ENCODE measurements at regions not wholly inside any gene's neighbourhood (a gene's known extent, or its start where the extent isn't known, plus 50 kb on each side); places are given as distances from the start of the nearest gene placed in this dataset.

DNA sequence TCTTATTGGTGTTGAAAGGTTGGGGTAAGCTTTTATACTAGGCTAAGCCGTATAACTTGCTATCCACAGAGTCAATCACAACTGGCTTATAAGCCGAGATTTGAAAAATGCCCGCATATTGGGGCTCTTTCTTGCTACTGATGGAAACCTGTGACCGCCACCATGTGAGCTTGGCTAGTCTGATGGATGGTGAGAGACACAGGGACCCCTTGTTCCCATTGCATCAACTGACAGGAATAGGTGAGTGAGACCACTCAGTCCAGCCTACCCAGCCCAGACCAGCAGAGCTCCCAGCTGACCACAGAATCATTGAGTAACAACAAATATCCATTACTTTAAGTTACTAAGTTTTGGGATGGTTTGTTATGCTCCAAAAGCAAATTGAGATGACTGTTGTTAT, 676.4 kb upstream of the HS6ST1 start:
- H3K4me3 ChIP-seq = no peak overlapping the region
- WGBS, 2 donors = 91 to 93% methylated on average over 4 of the region's 4 CpGs
- H3K36me3 ChIP-seq = no peaks in the 10 kb centered on the region
- TF ChIP-seq EP300 (IDR thresholded peaks at IDR 0.05) (no peak), CTCF (IDR thresholded peaks at IDR 0.05) (no peak), POLR2A (IDR thresholded peaks at IDR 0.05) (no peak)
- no peaks in the 10 kb centered on the region for H3K9me3 ChIP-seq
- no peak overlapping the region for H3K27ac ChIP-seq
- no peaks in the 10 kb centered on the region for H3K27me3 ChIP-seq
- no peak for DNase-seq (ENCODE audit: low spot score in 2 of 2)
- no peaks in the 10 kb centered on the region for H3K4me1 ChIP-seq

GRCh38 chr2:128996078-128996477, 677.4 kb upstream of the HS6ST1 start:
- no peak for TF ChIP-seq POLR2A (IDR thresholded peaks at IDR 0.05)
- no peak for TF ChIP-seq EP300 (IDR thresholded peaks at IDR 0.05)
- TF ChIP-seq CTCF (IDR thresholded peaks at IDR 0.05) = no peak
- Histone ChIP-seq H3K27me3 (no peaks in the 10 kb centered on the region), H3K4me3 (no peak overlapping the region), H3K9me3 (no peaks in the 10 kb centered on the region), H3K27ac (no peak overlapping the region), H3K36me3 (no peaks in the 10 kb centered on the region), H3K4me1 (no peaks in the 10 kb centered on the region)
- no peak for DNase-seq (ENCODE audit: low spot score in 2 of 2)
- 83 to 91% methylated on average over 4 of the region's 4 CpGs for WGBS, 2 donors

- DNase-seq (ENCODE audit: low spot score in 2 of 2) = no peak
- no peak overlapping the region for H3K27ac ChIP-seq
- 72 to 89% methylated on average over 5 of the region's 5 CpGs for WGBS, 2 donors
These were observed 678.6 kb upstream of the HS6ST1 start for GRCh38 chr2:128997166-128997866.

GRCh38 chr2:129001926-129002325, 683.3 kb upstream of the HS6ST1 start:
- no peak for DNase-seq (ENCODE audit: low spot score in 2 of 2)
- Histone ChIP-seq H3K4me3 (no peak overlapping the region), H3K36me3 (no peaks in the 10 kb centered on the region), H3K4me1 (no peaks in the 10 kb centered on the region), H3K27me3 (no peaks in the 10 kb centered on the region), H3K27ac (no peak overlapping the region), H3K9me3 (no peaks in the 10 kb centered on the region)
- TF ChIP-seq CTCF (IDR thresholded peaks at IDR 0.05) = no peak
- no peak for TF ChIP-seq POLR2A (IDR thresholded peaks at IDR 0.05)
- no peak for TF ChIP-seq EP300 (IDR thresholded peaks at IDR 0.05)
- WGBS, 2 donors = 76 to 80% methylated on average over 5 of the region's 5 CpGs

More at GRCh38 chr2:128997166-128997866, 678.6 kb upstream of the HS6ST1 start:
- TF ChIP-seq EP300 (IDR thresholded peaks at IDR 0.05) = no peak
- TF ChIP-seq POLR2A (IDR thresholded peaks at IDR 0.05) = no peak
- no peak for TF ChIP-seq CTCF (IDR thresholded peaks at IDR 0.05)
- H3K27me3 ChIP-seq = no peaks in the 10 kb centered on the region
- H3K4me3 ChIP-seq = no peak overlapping the region
- no peaks in the 10 kb centered on the region for H3K9me3 ChIP-seq
- no peaks in the 10 kb centered on the region for H3K36me3 ChIP-seq
- no peaks in the 10 kb centered on the region for H3K4me1 ChIP-seq

DNA sequence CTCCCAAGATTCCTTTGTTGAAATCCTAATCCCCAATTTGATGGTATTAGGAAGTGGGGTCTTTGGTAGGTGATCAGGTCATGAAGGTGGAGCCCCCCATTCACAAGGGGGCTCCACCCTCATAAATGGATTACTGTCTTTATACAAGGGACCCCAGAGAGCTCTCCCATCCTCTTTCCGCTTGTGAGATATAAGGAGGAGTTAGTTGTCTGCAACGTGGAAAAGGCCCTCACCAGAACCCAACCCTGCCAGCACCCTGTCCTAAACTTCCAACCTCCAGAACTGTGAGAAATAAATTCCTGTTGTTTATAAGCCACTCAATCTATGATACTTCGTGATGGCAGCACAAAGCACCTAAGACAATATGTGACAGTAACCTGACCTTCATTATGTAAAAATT, 684.1 kb upstream of the HS6ST1 start:
- H3K27me3 ChIP-seq = no peaks in the 10 kb centered on the region
- H3K27ac ChIP-seq = no peak overlapping the region
- no peaks in the 10 kb centered on the region for H3K4me1 ChIP-seq
- no peaks in the 10 kb centered on the region for H3K9me3 ChIP-seq
- 86 to 87% methylated on average over 3 of the region's 3 CpGs for WGBS, 2 donors
- no peak for DNase-seq (ENCODE audit: low spot score in 2 of 2)
- TF ChIP-seq CTCF (IDR thresholded peaks at IDR 0.05) = no peak
- TF ChIP-seq POLR2A (IDR thresholded peaks at IDR 0.05) = no peak
- TF ChIP-seq EP300 (IDR thresholded peaks at IDR 0.05) = no peak
- H3K36me3 ChIP-seq = no peaks in the 10 kb centered on the region
- no peak overlapping the region for H3K4me3 ChIP-seq
